H1 (cell line): ENCODE measurements at regions not wholly inside any gene's neighbourhood (a gene's known extent, or its start where the extent isn't known, plus 50 kb on each side); places are given as distances from the start of the nearest gene placed in this dataset.

Experiments used
- TBP ChIP-seq: IDR thresholded peaks from 2 replicates; pipeline ENCODE4 v1.6.1; 2011; ENCODE audit warnings: low read depth, low read length, improper control_type of control experiment

GRCh38 chr3:139103484-139103883, 58.8 kb upstream of the PRR23C start (continued):
- no peak for TF ChIP-seq TBP
